OCI-LY1 (cell line): ENCODE measurements at regions not wholly inside any gene's neighbourhood (a gene's known extent, or its start where the extent isn't known, plus 50 kb on each side); places are given as distances from the start of the nearest gene placed in this dataset.
"Not testable (repeated sequence)": the region's sequence is repeated elsewhere in the genome, so short reads cannot be mapped to it uniquely, and the experiment has no call there.

Experiments used
- H2AFZ ChIP-seq: fragments of 200-600 bp; sonication (generic), shearing (Covaris generic); 2 replicates; pipeline ENCODE4 v1.6.0; 2014; ENCODE audit warnings: antibody characterized with exemption, mild to moderate bottlenecking, low read length
- H3F3A ChIP-seq: fragments of 200-600 bp; sonication (generic), shearing (Covaris generic); 2 replicates; pipeline ENCODE4 v1.6.0; 2014; ENCODE audit warnings: mild to moderate bottlenecking, antibody characterized with exemption, low read length, moderate library complexity; ENCODE audit not compliant: insufficient read depth
- H3K27ac ChIP-seq: fragments of 200-600 bp; sonication (generic); 2 replicates; pipeline ENCODE4 v1.5.1; 2014; ENCODE audit warnings: low read length, mixed run types, mild to moderate bottlenecking, low read depth; ENCODE audit not compliant: poor library complexity, severe bottlenecking
- H3K27me3 ChIP-seq: fragments of 200-600 bp; sonication (generic); 2 replicates; pipeline ENCODE4 v1.6.0; 2014; ENCODE audit warnings: antibody characterized with exemption, mild to moderate bottlenecking, low read length, moderate library complexity; ENCODE audit not compliant: insufficient read depth
- H3K36me3 ChIP-seq: fragments of 200-600 bp; sonication (generic); 2 replicates; pipeline ENCODE4 v1.6.1; 2014; ENCODE audit warnings: mild to moderate bottlenecking, antibody characterized with exemption, low read length, moderate library complexity, mixed read lengths; ENCODE audit not compliant: insufficient read depth
- H3K4me1 ChIP-seq: fragments of 200-600 bp; sonication (generic); 2 replicates; pipeline ENCODE4 v1.5.1; 2014; ENCODE audit warnings: mild to moderate bottlenecking, low read length, moderate library complexity; ENCODE audit not compliant: insufficient read depth, severe bottlenecking
- H3K4me2 ChIP-seq: fragments of 200-600 bp; sonication (generic), shearing (Covaris generic); 2 replicates; pipeline ENCODE4 v1.6.1; 2014; ENCODE audit warnings: low read length
- H3K4me3 ChIP-seq: fragments of 200-600 bp; sonication (generic); 2 replicates; pipeline ENCODE4 v1.5.1; 2014; ENCODE audit warnings: low read length, low read depth, mild to moderate bottlenecking, mixed read lengths; ENCODE audit not compliant: poor library complexity, severe bottlenecking
- H3K79me2 ChIP-seq: fragments of 200-600 bp; shearing (Covaris generic); 2 replicates; pipeline ENCODE4 v1.6.1; 2016; ENCODE audit warnings: mixed run types, low read length, mixed read lengths; ENCODE audit not compliant: insufficient read depth
- H3K9ac ChIP-seq: fragments of 200-600 bp; sonication (generic), shearing (Covaris generic); 2 replicates; pipeline ENCODE4 v1.6.1; 2014; ENCODE audit warnings: mild to moderate bottlenecking, low read length, mixed read lengths
- H3K9me2 ChIP-seq: fragments of 200-600 bp; sonication (generic), shearing (Covaris generic); 2 replicates; pipeline ENCODE4 v1.6.1; 2014; ENCODE audit warnings: low read depth, mild to moderate bottlenecking, low read length, mixed read lengths
- H3K9me3 ChIP-seq: fragments of 200-600 bp; shearing (Covaris generic); 2 replicates; pipeline ENCODE4 v1.6.1; 2014; ENCODE audit warnings: low read length, mixed read lengths
- H4K20me1 ChIP-seq: fragments of 200-600 bp; sonication (generic), shearing (Covaris generic); 2 replicates; pipeline ENCODE4 v1.6.0; 2016; ENCODE audit warnings: mild to moderate bottlenecking, low read length; ENCODE audit not compliant: insufficient read depth
- CTCF ChIP-seq: fragments of 200-600 bp; sonication (generic), shearing (Covaris generic); IDR thresholded peaks from 2 replicates; pipeline ENCODE4 v1.5.1; 2017; ENCODE audit warnings: mild to moderate bottlenecking, antibody characterized with exemption, low read length, moderate library complexity, mixed read lengths
- EZH2 ChIP-seq: fragments of 200-600 bp; sonication (generic), shearing (Covaris generic); IDR thresholded peaks from 2 replicates; pipeline ENCODE4 v1.8.0; 2017; ENCODE audit warnings: borderline replicate concordance, mixed run types, mild to moderate bottlenecking, antibody characterized with exemption, low read length, moderate library complexity, mixed read lengths

GRCh38 chr2:223488814-223489213 lies 113.3 kb downstream of the SCG2 start:
- no peak overlapping the region for H2AFZ ChIP-seq
- TF ChIP-seq CTCF (no peak), EZH2 (no peak)
- H4K20me1 ChIP-seq: no peaks in the 10 kb centered on the region
- no peaks in the 10 kb centered on the region for H3K9me2 ChIP-seq
- H3K79me2 ChIP-seq: no peaks in the 10 kb centered on the region
- H3K27me3 ChIP-seq: no peaks in the 10 kb centered on the region
- no peaks in the 10 kb centered on the region for H3K9me3 ChIP-seq
- H3K9ac ChIP-seq: no peak overlapping the region
- no peaks in the 10 kb centered on the region for H3K4me1 ChIP-seq
- H3K4me3 ChIP-seq: no peak overlapping the region
- H3K27ac ChIP-seq: no peak overlapping the region
- no peaks in the 10 kb centered on the region for H3F3A ChIP-seq
- H3K4me2 ChIP-seq: no peak overlapping the region
- H3K36me3 ChIP-seq: no peaks in the 10 kb centered on the region

GRCh38 chr2:223494496-223494895 lies 107.7 kb downstream of the SCG2 start:
- H3K4me1 ChIP-seq: no peaks in the 10 kb centered on the region
- H3K27me3 ChIP-seq: no peaks in the 10 kb centered on the region; the same call in 1 of the 2 replicates
- no peaks in the 10 kb centered on the region for H3K36me3 ChIP-seq
- H3K27ac ChIP-seq: no peak overlapping the region
- TF ChIP-seq EZH2 (no peak), CTCF (no peak)
- H3K9me2 ChIP-seq: no peaks in the 10 kb centered on the region
- no peak overlapping the region for H3K4me2 ChIP-seq
- no peaks in the 10 kb centered on the region for H3F3A ChIP-seq
- H4K20me1 ChIP-seq: no peaks in the 10 kb centered on the region; the same call in 1 of the 2 replicates
- no peak overlapping the region for H2AFZ ChIP-seq
- H3K79me2 ChIP-seq: no peaks in the 10 kb centered on the region
- no peak overlapping the region for H3K4me3 ChIP-seq
- H3K9me3 ChIP-seq: no peaks in the 10 kb centered on the region
- no peak overlapping the region for H3K9ac ChIP-seq

DNA sequence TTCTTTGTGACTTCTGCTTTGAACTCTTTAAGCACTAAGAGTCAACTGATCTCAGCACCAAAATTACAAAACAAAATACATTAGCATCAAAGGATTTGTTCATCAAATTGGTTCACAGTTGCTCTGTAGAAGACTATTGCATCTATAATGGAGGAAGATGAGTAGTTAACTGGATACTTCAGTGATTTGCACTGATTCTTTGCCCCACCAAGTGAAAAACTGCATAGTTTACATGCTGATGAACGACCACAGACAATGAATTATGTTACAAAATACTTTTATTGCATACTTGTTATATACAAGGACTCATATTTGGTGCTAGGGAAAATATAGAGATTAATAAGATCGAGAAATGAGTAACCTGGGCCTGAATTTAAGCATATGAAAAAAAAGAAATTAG lies 107.2 kb downstream of the SCG2 start:
- no peaks in the 10 kb centered on the region for H3K4me1 ChIP-seq
- no peak overlapping the region for H3K9ac ChIP-seq
- TF ChIP-seq EZH2: no peak
- no peak for TF ChIP-seq CTCF
- H3K9me2 ChIP-seq: no peaks in the 10 kb centered on the region
- H3K79me2 ChIP-seq: no peaks in the 10 kb centered on the region
- H3K27ac ChIP-seq: no peak overlapping the region
- no peaks in the 10 kb centered on the region for H3K36me3 ChIP-seq
- H3F3A ChIP-seq: no peaks in the 10 kb centered on the region
- H2AFZ ChIP-seq: no peak overlapping the region
- H3K27me3 ChIP-seq: no peaks in the 10 kb centered on the region; the same call in 1 of the 2 replicates
- no peaks in the 10 kb centered on the region for H3K9me3 ChIP-seq
- no peaks in the 10 kb centered on the region; the same call in 1 of the 2 replicates for H4K20me1 ChIP-seq
- no peak overlapping the region for H3K4me3 ChIP-seq
- no peak overlapping the region for H3K4me2 ChIP-seq

DNA sequence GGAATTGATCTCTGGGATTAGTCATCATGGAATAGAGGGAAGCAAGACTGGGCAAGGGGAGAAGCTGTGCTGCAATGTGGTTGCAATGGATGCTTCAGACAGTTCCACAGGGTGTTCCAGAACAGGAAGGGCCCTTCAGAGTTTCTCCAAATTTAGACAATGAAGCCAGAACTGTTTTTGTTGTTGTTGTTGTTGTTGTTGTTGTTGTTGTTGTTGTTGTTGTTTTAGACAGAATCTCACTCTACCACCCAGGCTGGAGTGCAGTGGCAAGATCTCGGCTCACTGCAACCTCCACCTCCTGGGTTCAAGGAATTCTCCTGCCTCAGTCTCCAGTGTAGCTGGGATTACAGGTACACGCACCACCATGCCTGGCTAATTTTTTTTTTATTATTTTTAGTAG lies 105.3 kb downstream of the SCG2 start:
- not testable (repeated sequence) for H3K4me1 ChIP-seq, H3K27ac ChIP-seq, H3K9me2 ChIP-seq, H4K20me1 ChIP-seq, H2AFZ ChIP-seq, H3K79me2 ChIP-seq, H3K9ac ChIP-seq, H3K4me2 ChIP-seq, H3K36me3 ChIP-seq, H3K9me3 ChIP-seq, H3K27me3 ChIP-seq, H3F3A ChIP-seq, H3K4me3 ChIP-seq
